ENCODE measurements at regions not wholly inside any gene's neighbourhood (a gene's known extent, or its start where the extent isn't known, plus 50 kb on each side); places are given as distances from the start of the nearest gene placed in this dataset.
A peak's percentile ranks its signal among the peaks of the same experiment; 100 is the strongest.

DNA sequence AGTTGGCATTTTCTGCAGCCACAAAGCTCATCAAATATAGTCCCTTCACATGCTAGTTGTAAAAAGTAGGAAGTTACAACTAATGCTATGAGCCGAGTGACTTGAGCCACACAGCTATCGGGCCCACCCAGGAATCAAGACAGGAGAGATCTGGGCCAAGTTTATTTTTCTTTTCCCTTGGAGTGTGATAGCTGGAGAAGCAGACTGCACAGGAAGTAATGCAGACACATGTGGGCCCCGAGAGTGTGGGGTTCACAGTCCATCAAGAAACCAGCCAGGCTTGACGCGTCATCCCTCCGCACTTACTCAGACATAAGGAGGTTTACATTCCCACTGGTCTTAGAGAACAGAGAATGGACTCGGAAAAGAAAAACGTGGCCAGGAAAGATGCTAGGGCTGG, 403.1 kb upstream of the CDH11 start:
- DNase-seq = no peak

- DNase-seq = no peak
These were observed 402.4 kb upstream of the CDH11 start for GRCh38 chr16:65524231-65524630.

DNA sequence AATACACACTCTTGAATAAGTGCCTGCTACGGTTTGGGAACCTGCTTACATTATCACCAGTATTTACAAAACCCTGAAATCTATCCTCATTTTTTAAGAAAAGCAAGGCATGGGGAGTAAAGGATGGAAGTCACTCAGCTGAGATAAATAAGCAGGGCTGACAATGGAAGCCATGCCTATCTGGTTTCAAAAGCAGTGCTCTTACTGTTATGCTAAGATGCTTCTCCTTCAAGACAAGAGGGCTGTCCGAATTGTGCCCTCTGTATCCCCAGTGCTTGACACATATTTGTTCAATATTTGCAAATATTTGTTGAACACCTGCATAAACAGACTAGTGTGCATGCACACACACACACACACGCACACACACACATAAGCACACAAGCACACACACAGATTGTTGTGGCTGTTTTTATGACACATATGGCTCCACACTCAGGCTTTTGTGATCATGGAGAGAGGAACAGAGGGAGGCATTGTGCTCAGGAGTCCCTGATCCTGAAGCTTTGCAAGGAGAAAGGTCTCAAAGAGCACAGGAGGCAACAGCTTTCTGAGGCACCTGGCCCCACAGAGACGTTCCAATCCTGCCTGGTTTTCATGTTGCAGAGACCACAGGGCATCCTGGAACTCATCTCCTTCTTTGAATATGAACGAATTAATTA, 401.6 kb upstream of the CDH11 start:
- peak; percentile 12 for DNase-seq

- DNase-seq = no peak
These were observed 400.5 kb upstream of the CDH11 start for GRCh38 chr16:65522412-65522811.

DNA sequence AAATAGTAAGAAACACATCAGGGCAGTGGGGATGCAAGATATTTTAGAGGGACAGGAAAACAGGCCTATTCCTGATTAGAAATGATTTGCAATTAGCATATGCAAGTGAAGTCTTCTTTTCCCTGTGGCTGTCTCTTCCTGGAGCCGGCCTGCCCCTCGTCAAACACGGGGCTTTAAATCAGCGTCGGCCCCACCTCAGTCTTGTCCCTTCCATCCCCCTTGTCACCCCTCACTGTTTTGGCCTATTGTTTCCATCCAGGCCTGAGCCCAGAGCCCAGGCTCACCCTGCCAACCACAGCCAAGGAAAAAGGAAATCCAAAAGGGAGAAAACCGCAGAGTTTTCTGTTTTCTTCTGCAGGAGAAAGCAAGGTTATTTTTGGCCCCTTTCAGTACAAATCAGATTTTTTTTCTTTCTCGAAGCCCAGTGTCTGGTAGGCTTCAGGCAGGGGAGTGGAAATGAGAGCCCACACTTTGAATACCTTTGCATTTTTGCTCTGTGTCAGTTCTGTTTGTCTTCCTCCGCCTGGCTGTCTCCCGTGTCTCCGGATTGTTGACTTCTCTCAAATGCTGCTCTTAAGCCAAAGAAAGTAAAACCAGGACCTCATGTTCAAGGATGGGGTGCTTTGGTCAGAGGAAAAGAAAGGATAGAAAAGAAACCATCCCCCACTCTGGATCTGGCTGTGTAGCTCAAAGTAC, 399.9 kb upstream of the CDH11 start:
- no peak for DNase-seq

GRCh38 chr16:65519402-65519801, 397.5 kb upstream of the CDH11 start:
- no peak for DNase-seq

- DNase-seq = no peak
These were observed 393.3 kb upstream of the CDH11 start for GRCh38 chr16:65515193-65515592.

DNA sequence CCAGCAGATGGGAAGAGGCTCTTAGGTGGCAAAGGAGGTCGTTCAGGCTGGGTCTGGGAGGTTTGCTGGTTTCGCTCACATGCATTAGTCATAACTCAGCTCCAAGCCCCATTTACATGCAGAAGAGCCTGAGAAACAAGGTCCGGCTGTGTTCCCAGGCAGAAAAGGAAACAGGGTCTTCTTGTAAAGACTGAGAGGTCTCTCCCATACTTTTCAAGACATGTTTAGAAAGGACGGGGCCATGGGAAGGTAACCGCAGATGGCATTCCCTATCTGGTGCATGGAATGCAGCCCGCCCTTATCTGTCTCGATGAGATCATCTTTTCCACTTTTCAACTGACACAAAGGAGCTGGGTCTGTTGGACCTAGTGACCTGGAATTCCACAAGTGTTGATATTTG, 389.0 kb upstream of the CDH11 start:
- no peak for DNase-seq

- DNase-seq = no peak
These were observed 388.4 kb upstream of the CDH11 start for GRCh38 chr16:65510241-65510640.

DNA sequence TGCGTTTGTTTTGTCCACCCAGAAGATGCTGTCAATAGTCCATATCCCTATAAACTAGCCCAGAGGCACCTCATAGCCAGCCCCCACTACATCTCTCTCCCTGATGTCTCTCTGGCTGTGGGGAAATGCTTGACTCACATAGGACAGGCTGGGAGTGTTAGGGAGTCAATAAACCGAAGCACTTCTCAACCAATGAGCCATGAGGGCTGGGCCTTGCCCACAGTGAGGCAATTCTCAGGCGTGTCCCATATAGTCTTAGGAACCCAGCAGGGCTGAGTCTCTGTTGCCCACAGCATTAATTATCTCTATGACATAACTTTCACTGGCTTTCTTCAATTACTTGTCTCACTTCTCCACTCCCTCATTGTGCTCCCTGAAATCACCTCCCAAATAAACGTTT, 387.3 kb upstream of the CDH11 start:
- DNase-seq = no peak

- no peak for DNase-seq
These were observed 379.1 kb upstream of the CDH11 start for GRCh38 chr16:65500919-65501318.

GRCh38 chr16:65500007-65500406, 378.1 kb upstream of the CDH11 start:
- DNase-seq = no peak

GRCh38 chr16:65499566-65499965, 377.7 kb upstream of the CDH11 start:
- DNase-seq = no peak

DNA sequence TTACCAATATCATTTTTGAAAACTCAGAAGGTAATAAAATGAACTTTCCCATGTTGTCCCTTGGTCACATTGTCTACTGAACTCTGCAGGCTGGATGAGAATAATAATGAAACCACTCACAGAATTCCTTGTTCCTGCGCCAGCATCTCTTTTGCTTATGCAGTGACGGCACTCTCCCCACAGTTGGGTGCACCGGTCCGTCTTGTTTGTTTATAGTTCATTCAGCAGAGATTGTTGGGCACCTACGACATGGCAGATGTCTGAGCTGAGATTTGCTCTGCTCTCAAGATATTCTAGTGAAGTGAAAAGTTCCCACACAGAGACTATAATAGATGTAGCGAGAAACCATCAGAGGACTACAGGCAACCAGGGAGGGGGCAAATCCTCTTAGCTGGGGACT, 375.7 kb upstream of the CDH11 start:
- peak; percentile 6 for DNase-seq

DNA sequence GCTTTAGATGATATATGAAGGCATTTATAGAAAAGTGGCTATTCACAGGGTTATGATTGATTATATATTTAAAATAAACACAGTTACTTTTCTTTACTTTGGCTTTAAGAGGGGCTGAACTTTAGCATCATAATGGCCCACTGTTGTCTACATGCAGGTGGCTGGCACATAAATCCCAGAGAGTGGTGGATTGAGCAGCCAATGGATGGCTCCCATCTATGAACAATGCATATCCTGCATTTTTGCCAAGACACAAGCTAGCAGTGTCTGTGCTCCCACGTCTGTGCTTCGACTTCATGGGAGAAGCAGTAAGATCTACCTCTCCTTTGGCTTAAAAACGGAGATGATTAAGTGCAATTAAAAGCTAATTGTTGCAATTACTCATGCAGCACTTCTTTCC, 373.2 kb upstream of the CDH11 start:
- no peak for DNase-seq

DNA sequence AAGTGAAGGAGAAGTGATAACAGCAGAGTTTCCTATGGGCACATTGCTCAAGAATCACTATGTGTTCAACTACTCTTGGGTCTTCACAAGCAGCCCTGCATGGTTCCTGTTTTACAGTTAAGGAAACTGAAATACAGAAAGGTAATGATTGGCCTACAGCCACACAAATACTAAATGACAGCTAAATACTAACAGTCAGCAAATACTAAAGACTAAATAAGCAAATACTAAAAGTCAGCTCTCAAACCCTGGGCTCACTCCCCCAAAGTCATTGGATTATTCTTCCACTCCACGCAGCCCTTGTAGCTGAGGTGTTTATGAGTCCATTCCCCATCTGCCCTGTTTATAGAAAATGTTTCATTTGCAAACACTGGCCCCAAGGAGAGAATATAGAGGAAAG, 372.7 kb upstream of the CDH11 start:
- DNase-seq = no peak

DNA sequence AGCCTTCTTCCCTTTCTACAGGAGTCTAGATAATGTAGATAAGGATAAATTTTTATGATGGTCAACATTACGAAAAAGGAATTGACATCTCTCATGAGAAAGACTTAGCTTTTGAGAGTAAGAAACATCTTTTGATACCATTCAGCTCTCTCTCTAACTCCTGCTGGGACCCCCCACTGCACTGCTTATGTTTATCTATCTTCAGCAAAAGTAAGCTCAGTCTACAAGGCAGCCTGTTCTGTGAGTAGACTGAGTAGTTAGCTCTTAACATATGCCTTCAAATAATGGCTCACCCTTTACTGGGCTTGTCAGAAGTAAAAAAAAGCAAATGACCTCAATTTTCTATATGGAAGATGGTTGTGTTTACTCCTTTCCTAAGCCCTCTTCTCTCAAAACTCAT, 372.2 kb upstream of the CDH11 start:
- no peak for DNase-seq

DNA sequence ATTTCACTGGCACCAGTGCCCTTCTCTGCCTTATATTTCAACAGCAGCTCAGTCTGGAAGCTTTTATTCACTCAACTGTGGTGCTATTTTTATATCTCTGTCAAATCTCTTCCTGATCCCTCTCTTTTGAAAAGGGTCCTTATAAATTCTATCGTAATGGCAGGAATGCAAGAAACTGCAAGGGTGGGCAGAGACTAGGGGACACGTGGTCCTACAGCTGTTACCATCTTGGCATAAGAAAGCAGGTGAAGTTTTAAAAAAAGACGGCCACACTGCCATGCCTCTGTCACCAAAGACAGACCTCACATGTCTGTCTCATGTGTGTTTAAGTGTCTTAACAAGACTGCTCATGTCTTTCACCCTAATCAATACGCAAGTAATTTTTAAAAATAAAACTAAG, 368.4 kb upstream of the CDH11 start:
- no peak for DNase-seq

GRCh38 chr16:65489531-65490023, 367.7 kb upstream of the CDH11 start:
- DNase-seq = no peak

DNA sequence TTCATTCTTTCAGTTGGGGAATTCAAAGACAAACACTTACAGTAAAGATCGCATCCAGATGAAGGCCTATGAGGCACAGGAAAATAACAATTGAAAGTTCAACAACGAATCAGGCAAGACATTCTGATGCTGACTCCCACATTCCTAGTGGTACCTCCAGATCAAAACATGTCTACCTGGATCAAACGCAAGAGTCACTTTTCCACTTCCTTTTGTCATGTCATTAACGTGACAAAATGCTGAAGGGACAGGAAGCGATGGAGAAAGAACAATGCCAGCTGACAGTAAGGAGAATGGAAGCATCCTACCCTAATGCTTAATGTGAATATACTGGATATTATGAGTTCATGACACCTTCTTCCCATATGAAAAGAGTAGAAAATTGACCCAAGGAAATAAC, 365.4 kb upstream of the CDH11 start:
- DNase-seq = no peak

DNA sequence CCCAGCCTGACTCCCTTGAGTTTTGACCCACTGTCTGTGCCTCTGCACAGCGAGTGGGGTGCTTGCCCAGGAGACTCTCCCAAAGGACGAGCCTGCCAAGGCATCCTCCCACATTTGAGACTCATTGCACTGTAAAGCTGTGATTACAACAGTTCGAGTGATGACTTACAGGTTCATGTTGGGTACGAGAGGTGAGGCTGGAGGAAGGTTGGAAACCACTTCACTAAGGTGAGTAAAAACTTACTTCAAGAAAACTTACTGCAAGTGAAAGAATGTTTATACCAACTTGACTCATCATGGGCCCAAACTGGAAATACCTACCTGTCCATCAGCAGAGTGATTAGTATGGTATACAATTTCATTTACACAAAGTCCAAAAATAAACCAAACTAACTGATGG, 360.1 kb upstream of the CDH11 start:
- no peak for DNase-seq

GRCh38 chr16:65480281-65481091, 358.6 kb upstream of the CDH11 start:
- peak; percentile 43 for DNase-seq

GRCh38 chr16:65476448-65476955, 354.6 kb upstream of the CDH11 start:
- no peak for DNase-seq

- no peak for DNase-seq
These were observed 351.8 kb upstream of the CDH11 start for GRCh38 chr16:65473699-65474098.

Data from NCI-H1092 treated with DMSO at 0.1 percent for 48 hours (cell line).